Skeletal muscle tissue (tissue), 3 donors: ENCODE measurements at regions not wholly inside any gene's neighbourhood (a gene's known extent, or its start where the extent isn't known, plus 50 kb on each side); places are given as distances from the start of the nearest gene placed in this dataset.

ENCODE experiments used
- H3K27ac ChIP-seq: one replicate; pipeline ENCODE4 v1.7.0; 2013; ENCODE audit warnings: mild to moderate bottlenecking, low read depth, low read length, inconsistent platforms
- H3K27me3 ChIP-seq, 3 donors: one replicate each; pipeline ENCODE4 v1.7.0; 2013; ENCODE audit warnings: low read length in 3 of 3; ENCODE audit not compliant: control insufficient read depth in 3 of 3, insufficient read depth in 3 of 3
- H3K36me3 ChIP-seq, 3 donors: one replicate each; pipeline ENCODE4 v1.7.0; 2013; ENCODE audit warnings: low read length in 3 of 3; ENCODE audit not compliant: control insufficient read depth in 3 of 3, insufficient read depth in 3 of 3
- H3K4me1 ChIP-seq, 3 donors: one replicate each; pipeline ENCODE4 v1.7.0; 2013; ENCODE audit warnings: low read length in 3 of 3, mild to moderate bottlenecking in 3 of 3; ENCODE audit not compliant: control insufficient read depth in 3 of 3, insufficient read depth in 3 of 3
- H3K4me3 ChIP-seq, 3 donors: one replicate each; pipeline ENCODE4 v1.7.0; 2013; ENCODE audit warnings: low read length in 3 of 3
- H3K9ac ChIP-seq, 3 donors: one replicate each; pipeline ENCODE4 v1.7.0; 2013; ENCODE audit warnings: low read length in 3 of 3, mild to moderate bottlenecking in 3 of 3, moderate library complexity in 2 of 3, low read depth in 1 of 3
- H3K9me3 ChIP-seq, 3 donors: one replicate each; pipeline ENCODE4 v1.7.0; 2013; ENCODE audit warnings: low read length in 3 of 3; ENCODE audit not compliant: control insufficient read depth in 3 of 3
- donor health status: Osteomylitis.

- no peak overlapping the region for H3K4me3 ChIP-seq
Measured at GRCh38 chr9:107138261-107138992, 144.7 kb upstream of the RAD23B start.

GRCh38 chr9:107141967-107142366, 141.1 kb upstream of the RAD23B start:
- no peak overlapping the region for H3K4me3 ChIP-seq
- H3K9ac ChIP-seq, result no peak overlapping the region
- H3K9me3 ChIP-seq, result no peaks in the 10 kb centered on the region
- H3K4me1 ChIP-seq, result peaks cover 4 to 28% (median 14%) of the 10 kb centered on the region in 3 donors
- H3K27me3 ChIP-seq, result no peaks in the 10 kb centered on the region
- H3K27ac ChIP-seq, result no peak overlapping the region
- no peaks in the 10 kb centered on the region for H3K36me3 ChIP-seq

More at GRCh38 chr9:107138261-107138992, 144.7 kb upstream of the RAD23B start:
- Histone ChIP-seq H3K9ac (no peak overlapping the region), H3K9me3 (no peaks in the 10 kb centered on the region), H3K27ac (no peak overlapping the region), H3K36me3 (no peaks in the 10 kb centered on the region), H3K27me3 (no peaks in the 10 kb centered on the region), H3K4me1 (peaks cover 4 to 12% (median 9%) of the 10 kb centered on the region in 3 donors)

DNA sequence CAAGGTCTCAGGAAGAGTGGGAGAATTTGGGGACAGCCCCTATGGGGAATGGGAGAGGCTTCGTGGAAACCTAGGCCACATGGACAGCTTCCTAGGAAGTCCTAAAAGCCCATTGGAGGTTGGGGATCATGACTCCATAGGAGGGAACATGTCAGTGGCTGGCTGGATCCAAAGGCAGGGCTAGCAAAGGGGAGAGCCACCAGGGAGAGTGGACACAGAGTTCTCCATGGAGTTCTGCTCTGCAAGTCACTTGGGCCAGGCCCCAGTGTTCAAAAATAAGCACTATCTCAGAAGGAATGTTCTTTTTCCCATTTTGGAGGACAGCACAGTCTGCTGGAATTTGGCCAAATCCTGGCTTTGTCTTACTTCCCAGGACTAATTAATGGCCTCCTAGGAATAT, 140.6 kb upstream of the RAD23B start:
- Histone ChIP-seq H3K4me1 (peaks cover 4 to 28% (median 15%) of the 10 kb centered on the region in 3 donors), H3K4me3 (no peak overlapping the region), H3K27ac (no peak overlapping the region), H3K36me3 (no peaks in the 10 kb centered on the region), H3K9ac (no peak overlapping the region), H3K27me3 (no peaks in the 10 kb centered on the region), H3K9me3 (no peaks in the 10 kb centered on the region)

GRCh38 chr9:107142896-107143603, 140.0 kb upstream of the RAD23B start:
- Histone ChIP-seq H3K9me3 (no peaks in the 10 kb centered on the region), H3K27me3 (no peaks in the 10 kb centered on the region), H3K9ac (peak overlapping the region in 1 of 3 donors; percentile 2), H3K4me3 (no peak overlapping the region), H3K36me3 (no peaks in the 10 kb centered on the region), H3K4me1 (peaks cover 4 to 28% (median 15%) of the 10 kb centered on the region in 3 donors), H3K27ac (no peak overlapping the region)

DNA sequence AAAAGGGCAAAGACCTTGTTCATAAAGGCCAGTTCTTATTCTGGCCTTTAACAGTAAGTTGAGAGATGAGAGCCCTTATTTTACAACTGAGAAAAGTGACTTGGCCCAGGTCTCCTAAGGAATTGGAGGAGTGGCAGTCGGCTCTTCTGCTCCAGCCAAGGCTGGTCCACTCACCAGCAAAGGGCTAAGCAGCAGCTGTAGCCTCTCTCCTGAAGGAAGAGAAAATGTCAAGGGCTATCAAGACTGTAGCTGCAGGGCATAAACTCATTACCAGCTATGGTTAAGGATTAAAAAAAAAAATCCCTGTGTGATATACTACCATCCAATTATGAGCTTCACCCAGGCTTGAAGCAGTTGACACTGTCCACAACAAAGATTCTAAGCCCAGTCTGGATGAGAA, 138.6 kb upstream of the RAD23B start:
- H3K27me3 ChIP-seq, result no peaks in the 10 kb centered on the region
- H3K9me3 ChIP-seq, result no peaks in the 10 kb centered on the region
- H3K27ac ChIP-seq, result no peak overlapping the region
- peaks cover 4 to 21% (median 15%) of the 10 kb centered on the region in 3 donors for H3K4me1 ChIP-seq
- no peak overlapping the region for H3K4me3 ChIP-seq
- no peak overlapping the region for H3K9ac ChIP-seq
- H3K36me3 ChIP-seq, result no peaks in the 10 kb centered on the region

DNA sequence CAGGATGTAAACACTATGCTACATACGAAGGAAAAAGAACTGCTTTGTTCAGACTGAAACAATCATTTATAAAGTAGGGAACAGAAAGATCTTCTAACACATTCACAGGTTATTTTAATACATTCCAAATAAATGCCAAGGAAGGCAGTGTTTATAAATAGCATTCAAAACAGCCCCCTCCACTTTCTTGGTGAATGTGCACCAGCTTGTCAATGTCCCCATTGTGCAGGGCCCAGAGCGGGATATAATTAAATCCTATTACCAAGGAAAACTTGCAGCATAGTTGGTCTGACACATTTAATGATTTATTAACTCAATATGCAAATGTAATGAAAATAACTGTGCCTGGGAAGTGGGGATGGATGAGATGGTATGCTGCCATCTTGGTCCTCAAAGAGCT, 135.9 kb upstream of the RAD23B start:
- no peak overlapping the region for H3K27ac ChIP-seq
- peaks cover 0 to 5% (median 3%) of the 10 kb centered on the region in 3 donors for H3K9me3 ChIP-seq
- H3K4me1 ChIP-seq, result peaks cover 4 to 21% (median 15%) of the 10 kb centered on the region in 3 donors
- no peak overlapping the region for H3K9ac ChIP-seq
- H3K27me3 ChIP-seq, result no peaks in the 10 kb centered on the region
- H3K36me3 ChIP-seq, result no peaks in the 10 kb centered on the region
- no peak overlapping the region for H3K4me3 ChIP-seq

GRCh38 chr9:107148216-107148615, 134.9 kb upstream of the RAD23B start:
- H3K27me3 ChIP-seq, result no peaks in the 10 kb centered on the region
- no peak overlapping the region for H3K27ac ChIP-seq
- peaks cover 0 to 15% (median 6%) of the 10 kb centered on the region in 3 donors for H3K4me1 ChIP-seq
- H3K36me3 ChIP-seq, result no peaks in the 10 kb centered on the region
- peaks cover 0 to 5% (median 3%) of the 10 kb centered on the region in 3 donors for H3K9me3 ChIP-seq
- H3K9ac ChIP-seq, result no peak overlapping the region
- H3K4me3 ChIP-seq, result no peak overlapping the region

- Histone ChIP-seq H3K4me3 (no peak overlapping the region), H3K36me3 (no peaks in the 10 kb centered on the region), H3K27ac (no peak overlapping the region), H3K27me3 (no peaks in the 10 kb centered on the region), H3K4me1 (peaks cover 0 to 5% (median 3%) of the 10 kb centered on the region in 3 donors), H3K9me3 (peaks cover 0 to 5% (median 3%) of the 10 kb centered on the region in 3 donors), H3K9ac (no peak overlapping the region)
Measured at GRCh38 chr9:107149756-107150155, 133.3 kb upstream of the RAD23B start.

DNA sequence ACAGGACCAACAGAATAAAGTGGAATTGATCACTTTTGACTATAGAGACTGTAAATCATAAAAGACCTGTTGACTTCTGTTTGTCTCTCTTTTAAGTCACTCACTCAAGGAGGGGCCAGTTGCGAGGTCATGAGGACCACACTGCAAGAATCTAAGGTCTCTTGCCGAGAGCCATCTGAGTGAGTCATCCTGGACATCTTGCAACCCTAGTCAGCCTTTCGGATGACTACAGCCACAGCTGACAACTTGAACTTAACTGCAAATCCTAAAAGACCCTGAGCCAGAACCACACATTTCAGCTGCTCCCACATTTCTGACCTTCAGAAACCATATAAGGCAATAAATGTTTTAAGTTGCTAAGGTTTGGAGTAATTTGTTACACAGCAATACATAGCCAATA, 129.7 kb upstream of the RAD23B start:
- Histone ChIP-seq H3K27me3 (no peaks in the 10 kb centered on the region), H3K36me3 (no peaks in the 10 kb centered on the region), H3K4me3 (no peak overlapping the region), H3K9ac (no peak overlapping the region), H3K4me1 (no peaks in the 10 kb centered on the region), H3K27ac (no peak overlapping the region), H3K9me3 (peaks cover 0 to 5% (median 3%) of the 10 kb centered on the region in 3 donors)

- Histone ChIP-seq H3K9me3 (peaks cover 0 to 5% (median 3%) of the 10 kb centered on the region in 3 donors), H3K4me1 (no peaks in the 10 kb centered on the region)
Measured at GRCh38 chr9:107154291-107154690, 128.8 kb upstream of the RAD23B start.

More at GRCh38 chr9:107154291-107154690, 128.8 kb upstream of the RAD23B start:
- H3K27me3 ChIP-seq, result no peaks in the 10 kb centered on the region
- no peaks in the 10 kb centered on the region for H3K36me3 ChIP-seq
- no peak overlapping the region for H3K4me3 ChIP-seq
- H3K9ac ChIP-seq, result no peak overlapping the region
- no peak overlapping the region for H3K27ac ChIP-seq
